Daoy (cell line): ENCODE measurements at regions not wholly inside any gene's neighbourhood (a gene's known extent, or its start where the extent isn't known, plus 50 kb on each side); places are given as distances from the start of the nearest gene placed in this dataset.
"Not testable (repeated sequence)": the region's sequence is repeated elsewhere in the genome, so short reads cannot be mapped to it uniquely, and the experiment has no call there.

ENCODE experiments used
- DNase-seq: peaks from one replicate; pipeline ENCODE4 v3.0.0-alpha.2; 2015; ENCODE audit warnings: low read depth

GRCh38 chr5:125412561-125413495 is 666.4 kb upstream of the ZNF608 start:
- DNase-seq = peak; percentile 93

GRCh38 chr5:125413496-125414274 is 667.2 kb upstream of the ZNF608 start:
- no peak for DNase-seq

GRCh38 chr5:125415126-125415525 is 668.7 kb upstream of the ZNF608 start:
- no peak for DNase-seq

GRCh38 chr5:125416055-125416454 is 669.6 kb upstream of the ZNF608 start:
- DNase-seq = no peak

DNA sequence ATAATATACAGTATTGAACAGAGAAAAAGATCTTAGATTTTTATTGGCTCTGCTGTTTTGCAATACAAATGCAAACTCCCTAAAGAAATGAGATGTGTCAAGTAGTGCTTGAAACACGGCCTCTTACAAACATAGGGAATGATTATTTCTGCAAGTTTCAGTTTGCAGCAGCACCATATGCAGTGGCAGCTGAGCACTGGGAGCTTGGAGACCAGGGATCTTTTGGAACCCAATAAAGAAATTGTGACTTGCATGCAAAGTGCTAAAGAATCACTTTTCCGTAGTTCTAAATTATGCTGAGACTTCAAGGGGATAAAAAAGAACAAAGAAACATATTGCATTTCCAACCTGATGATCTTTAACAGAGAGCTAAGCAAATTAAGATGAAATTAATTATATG is 674.6 kb upstream of the ZNF608 start:
- no peak for DNase-seq

DNA sequence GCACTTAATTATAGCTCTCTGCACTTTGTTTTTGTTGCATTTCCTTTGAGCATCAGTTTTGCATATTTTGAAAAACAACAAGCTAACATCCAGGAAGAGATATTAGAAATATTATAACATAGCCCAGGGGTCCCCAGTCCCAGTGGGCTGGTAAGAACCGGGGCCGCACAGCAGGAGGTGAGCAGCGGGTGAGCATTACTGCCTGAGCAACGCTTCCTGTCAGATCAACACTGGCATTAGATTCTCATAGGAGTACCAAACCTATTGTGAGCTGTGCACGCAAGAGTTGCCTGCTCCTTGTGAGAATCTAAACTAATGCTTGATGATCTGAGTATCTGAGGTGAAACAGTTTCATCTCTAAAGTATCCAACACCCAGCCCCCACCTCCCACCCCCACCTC is 675.9 kb upstream of the ZNF608 start:
- DNase-seq = no peak

DNA sequence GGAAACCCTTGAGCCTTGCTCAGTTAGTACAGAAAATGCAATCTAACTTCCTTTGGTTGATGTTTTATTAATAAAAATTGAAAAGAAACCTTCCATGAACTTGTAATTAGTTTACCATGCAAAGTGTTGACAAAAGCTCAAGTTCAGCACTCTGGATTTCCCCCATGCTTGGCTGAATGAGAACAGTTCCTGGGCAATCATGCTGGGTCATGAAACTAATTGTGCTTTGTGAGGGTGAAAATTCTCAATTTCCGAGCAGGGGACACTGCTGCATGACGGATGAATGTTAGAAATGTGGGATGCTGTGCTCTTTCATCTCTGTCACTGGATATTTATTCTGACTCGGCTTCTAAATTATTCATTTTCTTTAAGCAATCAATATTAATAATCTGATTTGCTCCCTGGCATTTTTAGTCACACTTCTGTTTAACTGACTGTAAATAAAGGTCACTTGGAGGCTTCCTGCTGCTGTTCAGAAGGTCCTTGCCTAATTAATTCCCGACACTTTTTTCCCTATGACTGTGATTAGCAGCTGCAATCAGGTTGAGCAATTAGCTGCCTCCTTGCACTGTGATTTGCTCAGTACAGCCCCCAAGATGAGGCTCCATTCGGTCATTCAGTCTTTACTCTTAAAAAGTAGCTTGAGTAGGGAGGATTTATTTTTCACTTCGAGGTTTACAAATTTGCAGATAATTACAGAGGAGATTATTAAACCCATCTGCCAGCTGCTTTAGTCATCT is 678.1 kb upstream of the ZNF608 start:
- no peak for DNase-seq

DNA sequence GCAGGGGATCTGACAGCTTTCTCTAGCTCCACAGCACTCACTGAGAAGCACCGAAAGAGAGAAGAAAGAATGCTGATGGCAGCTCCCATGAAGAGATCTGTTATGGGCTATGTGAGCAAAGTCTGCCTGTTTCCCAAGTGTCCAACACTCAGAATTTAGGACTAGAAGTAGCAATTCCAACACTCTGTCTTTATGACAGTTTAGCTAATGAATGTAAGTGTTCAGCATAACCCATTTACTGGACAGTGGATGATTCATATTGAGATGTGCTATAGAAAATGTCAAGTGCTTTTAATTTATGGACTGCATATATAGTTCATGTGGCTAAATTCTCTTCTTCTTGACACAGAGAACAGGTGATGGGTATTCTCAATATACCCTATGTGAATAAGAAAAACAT is 683.1 kb upstream of the ZNF608 start:
- no peak for DNase-seq

GRCh38 chr5:125433457-125433856 is 687.0 kb upstream of the ZNF608 start:
- no peak for DNase-seq

- no peak for DNase-seq
These were observed 692.8 kb upstream of the ZNF608 start for GRCh38 chr5:125439243-125439642.

DNA sequence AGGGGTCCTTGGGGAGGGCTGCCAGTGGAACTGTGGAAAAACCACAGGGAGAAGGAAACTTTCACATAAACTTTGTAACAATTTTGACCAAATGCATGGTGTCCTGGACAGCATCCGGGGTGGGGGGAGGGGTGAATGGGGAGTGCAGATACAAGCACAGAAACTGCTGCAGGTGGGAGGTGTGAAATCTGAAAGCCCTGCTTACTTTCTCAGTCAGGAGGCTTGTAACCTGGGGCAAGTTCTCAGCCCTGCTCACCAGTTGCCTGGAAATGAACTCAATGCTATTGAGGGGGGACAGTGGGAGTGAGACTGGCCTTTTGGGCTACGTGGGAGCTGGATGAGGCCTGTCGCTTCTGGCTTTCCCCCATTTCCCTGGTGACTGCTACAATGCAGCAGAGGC is 694.5 kb upstream of the ZNF608 start:
- no peak for DNase-seq

DNA sequence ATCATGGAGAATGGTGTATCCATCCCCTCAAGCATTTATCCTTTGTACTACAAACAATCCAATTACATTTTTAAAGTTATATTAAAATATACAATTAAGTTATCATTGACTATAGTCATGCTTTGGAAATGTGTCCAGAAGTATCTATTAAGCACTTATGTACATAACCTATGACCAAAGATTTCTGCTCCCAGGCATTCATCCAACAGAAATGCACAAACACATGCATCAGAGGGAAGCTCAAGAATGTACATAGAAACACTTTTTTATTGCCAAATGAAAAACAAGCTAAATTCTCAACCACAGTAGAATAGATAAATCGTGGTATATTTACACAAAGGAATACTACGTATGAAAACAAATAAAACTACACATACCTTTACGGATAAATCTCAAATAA is 700.5 kb upstream of the ZNF608 start:
- DNase-seq = no peak

DNA sequence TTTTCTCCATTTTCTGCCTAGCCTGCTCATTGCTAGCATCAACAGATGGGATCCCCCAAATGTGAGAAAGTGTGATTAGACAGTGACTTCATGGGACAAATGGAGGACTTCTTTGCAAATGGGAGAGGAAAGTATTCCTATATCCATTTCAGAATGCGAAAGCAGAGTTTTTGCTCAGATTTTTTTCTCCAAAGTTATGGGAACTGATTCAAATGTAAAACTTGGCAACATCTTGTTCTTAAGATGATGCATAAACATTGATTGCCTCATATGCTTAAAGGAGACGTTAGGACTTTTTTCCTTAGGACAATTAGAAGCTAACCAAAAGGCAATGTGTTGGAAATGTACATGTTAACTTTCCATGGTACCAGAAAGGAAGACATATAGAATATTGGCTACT is 704.3 kb upstream of the ZNF608 start:
- DNase-seq = no peak

GRCh38 chr5:125451622-125452021 is 705.2 kb upstream of the ZNF608 start:
- no peak for DNase-seq

GRCh38 chr5:125452991-125453390 is 706.6 kb upstream of the ZNF608 start:
- no peak for DNase-seq

DNA sequence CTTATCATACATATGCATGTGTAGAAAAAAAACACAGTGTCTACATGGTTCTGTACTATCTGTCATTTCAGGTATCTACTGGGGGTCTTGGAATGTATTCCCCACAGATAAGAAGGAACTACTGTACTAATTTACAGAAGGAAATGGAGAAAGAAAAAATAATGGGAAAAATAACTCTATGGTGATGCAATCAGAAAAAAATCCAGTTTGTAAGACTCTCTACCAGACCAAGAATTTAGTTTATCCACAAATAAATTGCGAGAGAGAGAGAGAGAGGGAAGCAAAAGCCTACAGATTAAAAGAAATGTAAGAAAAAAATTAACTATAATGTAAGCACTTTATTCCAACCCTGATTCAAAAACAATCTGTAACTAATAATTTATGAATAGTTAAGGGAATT is 708.6 kb upstream of the ZNF608 start:
- no peak for DNase-seq

- not testable (repeated sequence) for DNase-seq
These were observed 709.6 kb upstream of the ZNF608 start for GRCh38 chr5:125456005-125456404.

- DNase-seq = no peak
These were observed 711.2 kb upstream of the ZNF608 start for GRCh38 chr5:125457617-125458016.

GRCh38 chr5:125458949-125459348 is 712.5 kb upstream of the ZNF608 start:
- peak; percentile 3 for DNase-seq

- peak; percentile 39 for DNase-seq
These were observed 715.2 kb upstream of the ZNF608 start for GRCh38 chr5:125461641-125462072.

DNA sequence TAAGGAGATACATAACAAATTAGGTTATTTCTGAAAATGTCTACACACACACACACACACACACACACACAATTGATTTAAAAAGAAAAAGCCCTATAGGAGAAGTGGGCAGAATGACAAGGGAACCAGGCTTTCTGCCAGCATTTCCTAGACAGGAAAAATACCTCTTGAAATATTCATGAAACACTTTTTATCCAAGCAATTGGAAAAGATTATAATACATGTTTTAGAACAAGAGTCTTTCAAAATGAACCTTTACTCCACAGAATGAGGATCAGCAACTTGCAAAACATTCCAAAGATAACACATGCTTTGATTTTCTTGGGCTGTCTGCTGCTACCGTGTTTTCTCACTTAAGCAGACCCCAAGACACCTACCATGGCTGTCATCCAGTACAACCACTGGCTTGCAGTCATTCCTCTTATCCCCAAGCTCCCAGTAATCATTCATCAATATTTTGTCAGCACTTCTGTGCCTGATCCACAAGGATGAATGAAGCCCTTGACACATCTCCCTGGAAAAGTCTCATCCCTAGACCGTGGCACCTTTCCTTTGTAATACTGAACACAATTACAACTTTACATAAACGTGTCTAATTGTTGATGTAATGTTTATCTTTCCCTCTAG is 717.1 kb upstream of the ZNF608 start:
- no peak for DNase-seq
